GM18868 (cell line): ENCODE measurements at regions not wholly inside any gene's neighbourhood (a gene's known extent, or its start where the extent isn't known, plus 50 kb on each side); places are given as distances from the start of the nearest gene placed in this dataset.
"Not testable (repeated sequence)": the region's sequence is repeated elsewhere in the genome, so short reads cannot be mapped to it uniquely, and the experiment has no call there.

Experiments
- ATAC-seq: cut with Tn5 transposase; IDR thresholded peaks from one replicate; pipeline ENCODE4 v1.9.1; 2021; ENCODE audit warnings: mild to moderate bottlenecking, moderate library complexity; ENCODE audit not compliant: unreplicated experiment

DNA sequence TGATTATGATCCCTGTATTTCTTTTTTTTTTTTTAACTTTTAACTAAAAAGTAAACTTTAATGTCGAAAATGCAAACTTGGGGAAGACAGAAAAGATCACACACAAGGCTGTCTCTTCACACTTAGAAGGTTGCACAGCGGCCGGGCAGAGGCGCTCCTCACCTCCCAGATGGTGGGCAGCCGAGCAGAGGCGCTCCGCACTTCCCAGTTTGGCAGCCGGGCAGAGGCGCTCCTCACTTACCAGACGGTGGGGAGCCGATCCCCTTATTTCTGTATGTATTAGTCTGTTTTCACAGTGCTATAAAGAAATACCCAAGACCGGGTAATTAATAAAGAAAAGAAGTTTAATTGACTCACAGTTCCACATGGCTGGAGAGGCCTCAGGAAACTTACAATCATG is 805.6 kb upstream of the SPRY2 start:
- not testable (repeated sequence) for ATAC-seq

DNA sequence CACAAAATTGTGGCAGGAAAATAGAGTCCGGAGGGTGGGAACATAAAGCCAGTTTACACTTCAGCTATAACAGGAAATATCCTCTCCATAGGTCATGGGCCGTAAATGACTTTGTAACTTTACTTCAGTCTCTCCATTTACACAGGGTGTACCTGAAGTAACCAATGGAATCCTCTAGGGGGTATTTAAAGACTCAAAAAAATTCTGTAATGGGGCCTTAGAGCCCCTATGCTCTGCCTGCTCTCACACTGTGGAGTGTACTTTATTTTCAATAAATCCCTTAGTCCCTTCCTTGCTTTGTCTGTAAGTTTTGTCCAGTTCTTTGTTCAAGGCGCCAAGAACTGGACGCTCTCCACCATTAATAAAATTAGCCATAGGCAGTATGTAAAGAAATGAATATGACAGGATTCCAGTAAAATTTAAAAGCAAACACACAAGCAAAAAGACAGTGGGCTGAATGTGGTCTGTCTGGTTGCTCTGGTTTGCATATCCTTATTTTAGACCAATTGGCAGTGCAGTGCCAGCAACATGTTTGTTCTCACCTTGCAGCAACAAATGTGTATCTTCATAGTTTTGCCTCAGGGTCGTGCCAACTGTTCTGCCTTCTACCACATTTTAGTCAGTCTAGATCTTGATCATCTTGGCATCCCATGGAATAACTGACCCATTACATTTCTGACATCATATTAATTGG is 801.5 kb upstream of the SPRY2 start:
- no peak for ATAC-seq

DNA sequence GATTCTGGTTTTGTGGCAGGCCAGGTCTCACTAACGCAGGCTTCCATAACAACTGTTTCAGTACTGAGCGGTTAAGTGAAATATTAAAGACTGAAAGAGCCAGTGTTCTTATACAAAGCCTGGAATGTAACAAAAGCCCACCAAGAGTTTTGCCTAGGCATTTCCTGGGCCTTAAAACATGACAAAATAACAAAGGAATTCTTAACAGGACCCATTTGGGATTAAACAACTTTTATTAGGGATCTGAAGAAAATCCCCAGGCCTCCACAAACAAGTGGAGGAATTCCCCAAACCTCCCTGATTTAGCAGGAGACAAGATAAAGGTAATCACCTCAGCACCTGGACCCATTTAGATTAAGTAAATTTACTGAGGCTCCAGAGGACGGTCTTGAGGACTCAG is 799.7 kb upstream of the SPRY2 start:
- ATAC-seq: no peak

DNA sequence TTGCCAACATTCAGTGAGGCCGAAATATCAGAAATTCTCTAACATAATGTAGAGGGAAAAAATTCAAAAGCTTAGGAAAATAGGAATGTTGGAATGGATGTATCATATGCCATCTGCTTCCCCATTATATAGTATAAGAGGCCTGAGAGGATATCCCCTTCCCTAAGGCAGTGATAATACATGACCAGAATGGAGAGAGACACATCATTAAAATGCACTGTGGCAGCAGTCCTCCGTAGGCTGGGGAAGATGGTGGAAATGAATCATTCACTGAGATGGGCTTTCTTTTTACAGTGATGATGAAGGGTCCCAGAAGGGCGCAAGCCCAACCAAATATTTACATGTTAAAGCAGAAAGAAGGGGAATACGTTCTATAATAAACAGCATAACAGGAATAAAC is 799.1 kb upstream of the SPRY2 start:
- ATAC-seq: no peak

DNA sequence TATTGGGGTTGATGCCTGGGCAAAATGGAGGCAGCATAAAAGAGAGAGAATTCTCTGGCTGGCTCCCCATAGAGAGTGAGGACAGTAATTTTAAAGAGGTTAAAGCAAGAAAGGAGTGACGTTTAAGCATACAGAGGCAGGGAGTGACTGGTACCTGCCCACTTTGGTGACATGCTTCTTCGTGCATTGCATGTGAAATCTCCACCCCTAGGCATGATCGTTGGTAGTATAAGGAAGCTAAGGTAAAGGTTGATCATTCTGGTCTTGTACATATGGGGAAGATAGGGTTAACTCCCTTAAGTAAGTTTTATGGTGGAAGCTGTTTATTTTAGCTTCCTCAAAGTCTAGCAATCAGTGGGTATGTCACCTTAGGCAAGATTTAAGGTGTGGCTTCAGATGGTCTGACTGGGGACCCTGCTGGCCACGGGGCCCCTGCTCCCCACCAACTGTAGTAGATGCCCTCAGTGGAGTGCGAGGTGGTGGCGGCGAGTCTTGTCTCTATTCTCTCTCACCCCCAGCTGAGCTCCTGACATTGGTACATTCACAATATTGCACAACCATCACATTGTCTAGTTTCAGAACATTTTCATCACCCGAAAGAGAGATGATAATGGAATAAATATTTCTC is 797.5 kb upstream of the SPRY2 start:
- no peak for ATAC-seq

DNA sequence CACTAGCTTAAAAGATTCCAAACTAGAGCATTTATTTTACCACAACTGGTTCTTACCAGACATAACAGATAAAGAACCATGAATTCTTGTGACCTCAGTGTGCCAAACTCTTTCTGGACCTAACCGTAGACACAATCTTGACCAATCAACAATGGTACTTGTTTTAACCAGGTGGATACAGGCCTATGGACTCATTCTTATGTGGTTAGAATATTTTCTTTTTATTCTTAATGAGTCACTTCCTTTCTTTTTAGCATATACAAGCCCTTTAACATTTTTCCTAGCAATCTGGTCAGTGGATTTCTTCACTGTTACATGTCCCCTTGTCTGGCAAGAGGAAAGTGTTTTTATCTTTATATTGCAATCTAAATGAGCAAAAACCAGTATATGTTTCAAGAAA is 792.1 kb upstream of the SPRY2 start:
- no peak for ATAC-seq

DNA sequence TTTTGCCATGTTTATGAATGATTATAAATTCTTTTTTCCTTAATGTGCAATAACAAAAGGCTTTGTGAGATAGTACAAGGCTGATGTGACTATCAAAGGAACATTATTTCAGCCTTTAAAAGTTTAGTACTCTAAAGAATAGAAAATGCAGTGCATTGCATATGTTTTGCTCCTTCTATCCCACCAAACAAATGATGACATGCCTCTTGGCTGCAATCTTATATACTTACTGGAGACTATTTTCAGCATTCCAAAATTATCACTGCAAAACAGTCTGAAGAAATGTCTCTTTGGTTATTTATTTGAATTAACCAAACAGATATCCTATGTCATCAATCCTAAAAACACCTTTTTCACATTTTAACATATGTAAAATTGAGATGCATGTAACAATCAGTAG is 776.5 kb upstream of the SPRY2 start:
- ATAC-seq: no peak

DNA sequence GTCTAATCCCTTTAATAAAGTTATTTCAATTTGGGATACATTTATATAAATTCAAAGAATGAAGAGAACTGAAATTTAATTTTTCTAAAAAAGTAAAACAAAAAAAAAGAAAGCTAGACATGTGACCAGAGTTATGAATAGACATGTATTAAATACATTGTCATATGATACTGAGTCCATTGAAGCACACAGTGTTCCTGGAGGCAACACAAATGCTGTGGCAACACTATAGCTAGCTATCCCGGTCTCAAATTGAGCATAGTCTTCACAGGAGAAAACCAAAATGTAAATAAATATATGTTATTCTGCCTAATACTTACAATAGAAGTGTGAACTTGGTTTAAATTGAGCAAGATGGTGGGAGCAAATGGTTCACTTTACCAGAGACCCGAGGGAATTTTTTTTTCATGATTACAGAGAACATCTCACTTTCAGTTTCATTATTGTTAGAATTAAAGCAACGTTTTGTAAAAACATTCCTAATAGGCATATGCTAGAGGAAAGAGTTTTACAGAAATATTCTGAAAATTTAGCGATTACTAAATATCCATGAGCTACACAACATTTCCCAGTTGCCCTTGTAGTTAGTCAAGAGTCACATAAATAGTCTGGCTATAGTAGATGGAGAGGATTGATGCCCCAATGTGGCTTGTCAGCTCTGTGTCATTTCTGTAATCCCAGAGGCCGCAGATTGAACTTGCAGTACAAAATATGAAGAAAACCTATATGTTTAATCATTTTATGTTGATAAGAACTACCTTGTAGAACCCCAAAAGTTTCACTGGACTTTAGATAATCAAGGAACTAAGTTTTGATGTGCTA is 775.7 kb upstream of the SPRY2 start:
- ATAC-seq: peak; percentile 71

DNA sequence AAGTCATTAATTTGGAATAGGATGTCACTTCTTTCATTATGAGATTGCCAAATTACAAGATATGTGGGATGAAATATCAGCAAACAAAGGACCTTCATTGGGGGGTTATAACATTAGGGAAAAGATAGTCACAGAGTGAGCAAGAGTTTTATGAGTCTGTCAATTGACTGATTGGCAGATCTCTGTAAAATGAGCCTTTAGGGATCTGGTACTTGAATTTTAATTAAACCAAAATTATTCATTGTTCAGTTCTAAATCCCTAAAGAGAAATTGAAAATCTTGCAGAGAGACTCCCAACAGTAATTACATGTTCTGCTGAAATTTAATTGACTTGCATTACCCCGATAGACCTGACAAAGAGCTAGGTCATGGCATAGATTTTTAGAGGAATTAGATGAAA is 768.1 kb upstream of the SPRY2 start:
- ATAC-seq: no peak

DNA sequence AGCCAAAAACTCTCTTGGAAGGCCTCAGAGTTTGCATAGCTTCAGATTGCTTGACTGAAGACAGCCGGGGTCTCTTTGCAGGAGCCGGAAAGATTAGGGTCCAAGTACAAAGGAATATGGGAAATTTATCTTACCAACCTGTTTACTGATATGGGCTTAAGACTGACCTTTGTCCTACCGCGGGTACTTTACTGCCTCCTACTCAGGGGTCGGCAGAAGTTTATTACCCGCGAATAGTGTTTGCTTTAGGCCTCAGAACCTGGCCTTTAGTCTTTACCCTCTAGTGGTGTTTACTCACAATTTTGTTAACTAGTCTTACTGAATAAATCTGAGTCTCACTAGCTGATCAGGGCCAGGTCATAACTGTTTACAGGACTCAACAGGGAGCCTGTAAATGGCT is 765.4 kb upstream of the SPRY2 start:
- no peak for ATAC-seq

DNA sequence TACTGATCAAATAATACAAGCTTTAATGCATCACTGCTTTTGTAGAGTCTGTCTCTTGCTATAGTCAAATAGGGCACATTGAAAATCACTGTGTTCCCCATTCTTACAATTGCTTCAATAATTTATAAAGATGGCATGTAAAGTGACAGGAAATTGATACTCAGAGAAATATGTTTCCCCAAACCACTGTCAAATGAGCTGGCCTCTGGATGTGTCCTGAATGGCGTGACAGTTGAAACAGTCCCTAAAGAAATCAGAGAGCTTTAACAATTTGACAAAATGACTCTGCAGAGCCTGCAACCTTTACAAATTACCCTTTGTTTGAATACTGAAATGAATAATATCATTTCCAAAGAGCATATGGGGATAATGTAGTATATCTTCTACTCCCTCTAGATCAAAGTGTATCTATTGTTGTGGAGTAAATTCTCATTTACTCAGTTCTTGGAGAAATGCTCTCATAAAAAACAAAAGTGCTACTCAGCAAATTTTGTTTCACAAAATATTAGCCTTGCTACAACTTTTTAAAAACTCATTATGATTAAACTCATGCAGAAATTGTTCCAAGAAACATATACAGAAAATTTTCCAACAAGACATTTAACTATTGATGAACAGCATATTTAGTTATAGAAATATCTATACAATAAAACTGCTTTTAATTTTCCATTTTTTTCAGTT is 763.2 kb upstream of the SPRY2 start:
- no peak for ATAC-seq

DNA sequence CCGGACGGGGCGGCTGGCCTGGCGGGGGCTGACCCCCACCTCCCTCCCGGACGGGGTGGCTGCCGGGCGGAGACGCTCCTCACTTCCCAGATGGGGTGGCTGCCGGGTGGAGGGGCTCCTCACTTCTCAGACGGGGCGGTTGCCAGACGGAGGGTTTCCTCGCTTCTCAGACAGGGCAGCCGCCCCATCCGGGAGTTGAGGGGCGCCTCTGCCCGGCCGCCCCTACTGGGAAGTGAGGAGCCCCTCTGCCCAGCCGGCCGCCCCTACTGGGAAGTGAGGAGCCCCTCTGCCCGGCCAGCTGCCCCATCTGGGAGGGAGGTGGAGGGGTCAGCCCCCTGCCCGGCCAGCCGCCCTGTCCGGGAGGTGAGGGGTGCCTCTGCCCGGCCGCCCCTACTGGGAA is 761.1 kb upstream of the SPRY2 start:
- ATAC-seq: not testable (repeated sequence)

DNA sequence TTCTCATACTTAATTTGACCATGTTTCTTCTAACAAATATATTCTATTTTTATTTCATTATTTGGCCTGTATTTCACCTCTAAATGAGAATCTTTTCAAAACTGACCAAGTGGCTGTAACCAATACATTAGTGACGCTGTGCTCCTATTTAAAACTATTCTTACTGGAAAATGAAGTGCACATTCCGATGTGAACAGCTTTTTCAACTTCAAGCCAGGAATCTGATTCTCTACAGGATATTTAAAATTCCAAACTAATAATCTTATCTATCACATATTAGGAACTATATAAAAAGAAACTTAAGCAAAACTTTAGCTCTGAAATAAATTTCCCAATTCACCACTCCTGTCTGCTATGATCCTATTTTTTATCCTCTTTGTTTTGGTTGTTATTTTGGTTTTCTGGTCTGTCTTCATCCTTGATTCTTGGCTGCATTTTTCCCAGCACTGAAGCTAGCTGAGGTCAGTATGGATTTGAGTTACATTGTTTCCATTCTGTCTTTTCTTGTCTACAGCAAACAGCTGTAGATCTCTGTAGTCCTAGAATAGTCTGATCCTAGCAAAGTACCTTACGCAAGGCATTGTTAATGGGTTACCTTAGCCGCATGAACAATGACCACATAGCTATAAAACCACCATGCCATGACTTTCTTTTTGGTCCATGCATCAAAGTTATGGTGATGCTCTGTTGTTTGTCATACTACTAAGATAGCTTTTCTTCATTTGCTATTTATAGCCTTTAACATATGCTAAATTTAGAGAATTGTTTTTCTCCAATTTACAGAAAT is 748.6 kb upstream of the SPRY2 start:
- ATAC-seq: no peak

DNA sequence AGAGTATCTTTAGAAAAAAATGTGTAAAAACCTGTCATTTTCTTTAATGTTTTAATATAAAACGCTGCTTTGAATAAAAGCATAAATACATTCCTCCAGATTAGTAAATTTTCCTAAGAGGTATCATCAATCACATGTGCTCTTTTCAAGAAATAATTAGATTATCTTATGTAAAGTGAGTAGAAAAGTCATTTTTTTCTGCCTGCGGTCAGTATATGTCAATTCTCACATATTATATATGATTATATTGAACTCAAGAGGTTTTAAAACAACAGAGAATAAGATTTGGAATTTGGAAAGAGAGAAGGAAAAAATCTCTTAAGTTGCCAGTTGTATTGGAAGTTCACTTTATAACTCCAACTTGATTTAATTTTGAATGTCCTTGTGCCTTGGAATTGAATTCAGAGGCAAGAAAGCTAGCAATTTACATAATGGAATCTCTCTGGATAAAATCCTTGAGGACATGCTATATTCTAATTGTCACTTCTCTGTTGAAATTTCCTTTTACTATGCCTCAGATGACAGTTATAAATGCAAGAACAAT is 740.1 kb upstream of the SPRY2 start:
- no peak for ATAC-seq

DNA sequence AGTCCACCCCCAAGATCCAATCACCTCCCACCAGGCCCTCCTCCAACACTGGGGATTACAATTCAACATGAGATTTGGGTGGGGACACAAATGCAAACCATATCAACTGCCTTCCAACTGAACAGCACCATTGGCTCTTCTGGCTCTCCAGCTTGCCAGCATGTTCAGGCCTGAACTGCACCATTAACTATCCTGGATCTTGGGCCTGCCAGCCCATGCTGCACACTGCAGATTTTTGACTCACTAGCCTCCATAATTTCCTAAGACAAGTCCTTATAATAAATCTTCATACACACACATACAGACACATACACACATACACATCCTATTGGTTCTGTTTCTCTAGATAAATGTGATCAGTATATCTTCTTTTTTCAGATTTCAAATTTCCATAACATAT is 737.1 kb upstream of the SPRY2 start:
- no peak for ATAC-seq

DNA sequence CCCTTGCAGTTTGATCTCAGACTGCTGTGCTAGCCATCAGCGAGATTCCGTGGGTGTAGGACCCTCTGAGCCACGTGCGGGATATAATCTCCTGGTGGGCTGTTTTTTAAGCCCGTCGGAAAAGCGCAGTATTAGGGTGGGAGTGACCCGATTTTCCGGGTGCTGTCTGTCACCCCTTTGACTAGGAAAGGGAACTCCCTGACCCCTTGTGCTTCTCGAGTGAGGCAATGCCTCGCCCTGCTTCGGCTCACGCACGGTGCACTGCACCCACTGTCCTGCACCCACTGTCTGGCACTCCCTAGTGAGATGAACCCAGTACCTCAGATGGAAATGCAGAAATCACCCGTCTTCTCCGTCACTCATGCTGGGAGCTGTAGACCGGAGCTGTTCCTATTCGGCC is 728.9 kb upstream of the SPRY2 start:
- not testable (repeated sequence) for ATAC-seq

DNA sequence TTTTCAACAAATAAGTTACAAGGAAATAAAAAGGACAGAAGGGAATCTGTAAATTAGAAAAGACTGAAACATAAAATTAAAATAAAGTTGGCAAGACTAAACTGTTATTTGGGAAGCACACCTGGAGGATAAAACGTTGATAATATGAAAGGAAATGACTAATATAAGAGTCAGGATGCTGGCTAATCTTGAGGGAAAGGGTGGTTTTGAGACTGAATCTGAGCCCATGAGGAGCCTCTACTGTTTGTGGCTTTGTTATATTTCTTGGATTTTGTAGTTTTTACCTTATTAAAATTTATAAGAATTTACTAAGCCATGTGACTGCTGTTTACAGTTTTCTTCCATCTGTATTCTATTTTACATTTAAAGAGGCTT is 718.0 kb upstream of the SPRY2 start:
- no peak for ATAC-seq

DNA sequence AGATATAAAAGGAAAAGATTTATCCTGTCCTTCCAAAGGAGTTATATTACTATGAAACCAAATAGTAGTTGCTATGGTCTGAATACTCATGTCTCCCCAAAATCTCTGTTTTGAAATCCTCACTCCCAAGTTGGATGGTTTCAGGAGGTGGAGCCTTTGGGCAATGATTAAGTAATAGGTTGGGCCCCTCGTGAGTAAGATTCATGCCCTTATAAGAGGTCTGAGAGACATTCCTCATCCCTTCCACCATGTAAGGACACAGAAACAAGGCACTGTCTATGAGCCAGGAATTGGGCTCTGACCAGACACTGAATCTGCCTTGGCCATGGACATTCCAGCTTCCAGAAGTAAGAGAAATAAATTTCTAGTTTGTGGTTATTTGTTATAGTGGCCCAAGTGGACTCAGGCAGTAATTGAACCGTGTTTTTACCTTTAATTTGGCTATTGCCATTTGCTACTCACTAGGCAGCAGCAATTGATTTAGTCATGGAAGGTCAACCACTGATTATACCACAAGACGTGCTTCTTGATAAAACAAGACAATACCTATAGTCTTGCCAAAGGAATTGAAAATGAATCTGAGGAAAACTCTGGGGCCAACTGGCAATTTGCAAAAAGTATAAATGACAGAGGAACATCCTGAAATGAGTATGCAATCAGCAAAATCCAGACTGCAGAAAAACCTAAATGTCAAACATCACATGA is 717.4 kb upstream of the SPRY2 start:
- ATAC-seq: no peak

DNA sequence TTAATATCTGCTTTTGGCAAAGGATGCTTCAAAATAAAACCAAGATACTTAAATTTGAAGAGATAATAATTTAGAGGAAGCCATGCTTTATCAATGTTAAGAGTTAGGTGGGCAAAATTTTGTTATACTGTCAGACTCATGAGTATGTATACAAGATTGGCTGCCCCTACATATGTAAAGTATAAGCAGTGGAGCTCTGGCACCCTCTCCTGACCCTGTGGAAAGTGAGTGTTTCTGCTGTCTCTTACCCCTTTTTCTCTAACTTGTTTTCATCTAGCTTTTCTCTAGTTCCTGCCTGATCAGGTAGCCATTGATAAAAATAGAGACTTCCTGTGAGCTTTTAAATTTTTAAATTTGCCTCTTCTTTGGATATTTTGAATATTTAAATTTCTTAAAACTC is 710.9 kb upstream of the SPRY2 start:
- no peak for ATAC-seq

DNA sequence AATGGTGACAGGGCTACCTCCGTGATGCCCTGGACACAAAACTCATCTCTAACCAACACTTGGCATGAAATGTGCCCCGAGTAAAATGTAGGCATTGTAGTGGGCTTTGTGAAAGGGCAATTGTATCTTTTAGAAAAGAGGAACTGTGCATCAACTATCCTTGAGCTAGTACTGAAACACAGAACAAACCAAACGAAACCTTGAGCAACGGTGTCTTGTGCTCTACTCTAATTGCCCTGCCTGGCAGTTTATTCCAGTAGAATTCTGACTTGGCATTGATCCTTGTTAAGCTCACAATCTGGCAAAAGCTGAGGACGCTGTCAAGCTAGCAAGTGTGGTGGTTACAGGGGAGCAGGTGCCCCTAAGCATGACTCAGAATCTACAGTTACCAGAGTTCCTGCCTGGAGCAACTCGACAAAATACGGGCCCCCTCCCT is 707.1 kb upstream of the SPRY2 start:
- ATAC-seq: peak; percentile 93
